ENCODE measurements at regions not wholly inside any gene's neighbourhood (a gene's known extent, or its start where the extent isn't known, plus 50 kb on each side); places are given as distances from the start of the nearest gene placed in this dataset.
A peak's percentile ranks its signal among the peaks of the same experiment; 100 is the strongest.
"Not testable (repeated sequence)": the region's sequence is repeated elsewhere in the genome, so short reads cannot be mapped to it uniquely, and the experiment has no call there.

DNA sequence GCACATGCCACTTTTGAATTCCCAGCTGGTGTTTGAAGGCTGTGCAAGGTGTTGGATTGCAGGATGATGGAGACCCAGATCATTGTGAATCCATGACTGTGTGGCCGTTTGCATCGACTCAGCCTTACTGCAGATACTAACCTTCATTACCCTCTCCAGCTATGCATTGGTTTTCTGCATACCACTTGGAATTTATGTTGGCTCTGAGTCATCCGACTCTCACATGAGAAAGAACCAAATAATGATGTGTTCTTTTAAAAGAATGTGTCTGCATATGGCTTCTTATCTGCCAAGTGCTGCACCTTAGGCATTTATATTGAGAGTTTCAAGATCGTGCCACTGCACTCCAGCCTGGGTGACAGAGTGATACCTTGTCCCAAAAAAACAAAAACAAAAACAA is 106.7 kb upstream of the PRKX start:
- no peak for ATAC-seq

DNA sequence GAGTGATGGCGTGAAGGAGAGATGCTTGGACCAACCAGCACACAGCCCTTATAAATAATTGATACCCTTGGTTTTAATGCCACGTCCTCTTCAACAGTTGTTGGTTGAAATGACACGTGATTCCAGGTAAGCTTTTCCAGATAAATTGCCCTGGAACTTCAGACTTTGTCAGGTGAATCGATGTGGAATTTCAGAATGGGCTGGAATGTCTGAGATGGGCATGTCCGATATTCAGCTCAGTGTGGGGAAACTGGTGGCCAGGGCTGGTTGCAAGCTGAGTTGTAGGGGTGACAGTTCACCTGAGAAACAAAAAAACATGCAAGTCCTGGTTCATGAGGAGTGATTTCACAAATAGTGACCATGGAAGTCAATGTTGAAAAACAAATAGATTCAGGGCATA is 104.0 kb upstream of the PRKX start:
- not testable (repeated sequence) for ATAC-seq

DNA sequence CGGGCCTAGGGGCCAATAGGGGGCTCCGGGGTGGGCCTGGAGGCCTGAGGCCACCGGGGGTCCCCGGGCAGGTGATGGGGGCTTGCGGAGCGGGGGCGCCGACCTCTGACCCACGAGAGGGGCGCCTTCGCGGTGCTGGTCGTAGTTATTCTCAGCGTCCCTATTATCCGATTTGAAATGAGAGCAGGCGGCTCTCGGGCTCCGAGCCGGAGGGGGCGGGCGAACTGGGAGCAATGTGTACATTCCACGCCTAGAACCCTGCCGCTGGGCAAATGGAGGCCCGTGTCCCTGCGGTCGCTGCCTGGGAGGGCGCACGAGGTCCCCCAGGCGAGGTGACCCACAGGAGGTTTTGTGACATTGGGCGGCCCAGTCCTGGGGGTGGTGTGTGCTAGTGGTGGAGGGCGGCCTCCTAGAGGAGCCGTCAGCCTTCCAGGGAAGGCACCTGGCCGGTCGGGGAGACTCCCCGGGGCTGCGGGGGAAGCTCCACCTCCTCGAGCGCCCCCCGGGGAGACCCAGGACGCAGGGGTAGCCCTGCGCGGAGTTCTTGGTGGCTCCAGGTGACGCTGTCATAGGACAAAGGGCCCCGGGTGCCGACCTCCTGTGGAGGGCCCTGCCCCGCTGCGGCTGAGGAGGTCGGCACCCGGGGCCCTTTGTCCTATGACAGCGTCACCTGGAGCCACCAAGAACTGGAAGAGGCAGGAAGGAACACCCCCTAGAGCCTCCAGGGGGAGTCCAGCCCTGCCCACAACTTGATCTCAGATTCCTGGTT is 102.6 kb upstream of the PRKX start:
- peak; percentile 13 for ATAC-seq

DNA sequence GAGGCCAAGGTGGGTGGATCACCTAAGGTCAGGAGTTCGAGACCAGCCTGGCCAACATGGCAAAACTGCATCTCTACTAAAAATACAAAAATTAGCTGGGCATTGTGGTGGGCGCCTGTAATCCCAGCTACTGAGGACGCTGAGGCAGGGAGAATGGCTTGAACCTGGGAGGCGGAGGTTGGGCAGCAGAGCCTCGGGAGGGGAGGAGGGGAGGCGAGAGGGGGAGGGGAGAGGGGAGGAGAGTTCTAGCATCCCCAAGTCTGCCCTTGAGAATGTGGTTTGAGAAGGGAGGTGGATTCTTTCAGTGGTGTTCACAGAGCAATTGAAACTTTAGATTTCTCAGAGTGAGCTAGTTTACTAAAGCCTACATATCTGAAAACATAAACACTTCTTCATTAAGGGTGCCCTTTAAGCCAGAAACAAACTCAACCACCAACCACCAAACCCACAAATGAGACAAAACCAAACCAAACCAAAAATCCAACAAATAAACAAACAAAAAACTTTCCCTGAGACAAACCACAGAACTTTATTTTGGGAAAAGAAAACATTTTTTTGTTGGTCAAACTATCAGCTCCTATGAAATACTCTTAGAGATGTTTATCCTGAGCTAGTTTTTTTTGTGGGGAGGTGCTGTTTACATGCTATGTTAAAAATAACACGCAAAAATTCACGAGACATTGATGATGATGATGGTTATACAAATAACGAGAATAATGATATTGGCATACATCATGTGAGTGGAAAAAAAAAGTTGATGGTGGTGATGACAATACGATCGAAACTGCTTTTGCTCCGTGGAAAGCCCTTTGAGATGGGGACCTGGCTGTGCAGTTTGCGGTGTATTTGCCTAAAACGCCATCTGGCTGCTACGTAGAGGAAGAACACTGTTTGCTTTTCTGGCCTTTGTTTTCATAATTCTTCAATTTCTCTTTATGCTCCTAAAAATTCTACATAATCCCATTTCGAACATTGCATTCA is 98.2 kb upstream of the PRKX start:
- ATAC-seq, result no peak

DNA sequence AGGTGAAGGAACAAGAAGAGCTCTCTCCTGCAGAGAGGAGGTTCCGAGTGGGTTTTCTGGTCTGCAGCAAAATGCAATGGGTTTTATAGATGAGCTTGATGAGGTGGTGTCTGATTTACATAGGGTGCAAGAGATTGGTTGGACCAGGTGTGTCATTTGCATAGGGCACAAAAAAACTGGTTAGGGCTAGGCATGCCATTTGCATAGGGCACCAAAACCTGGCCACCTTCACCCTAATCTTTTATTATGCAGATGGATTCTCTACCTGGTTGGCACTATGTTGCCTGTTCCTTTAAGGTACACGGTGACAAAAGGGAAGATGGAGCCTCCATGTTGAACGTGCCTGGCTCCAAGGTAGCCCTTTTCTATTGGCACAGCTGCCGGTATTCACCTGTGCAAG is 94.5 kb upstream of the PRKX start:
- ATAC-seq, result peak; percentile 47

DNA sequence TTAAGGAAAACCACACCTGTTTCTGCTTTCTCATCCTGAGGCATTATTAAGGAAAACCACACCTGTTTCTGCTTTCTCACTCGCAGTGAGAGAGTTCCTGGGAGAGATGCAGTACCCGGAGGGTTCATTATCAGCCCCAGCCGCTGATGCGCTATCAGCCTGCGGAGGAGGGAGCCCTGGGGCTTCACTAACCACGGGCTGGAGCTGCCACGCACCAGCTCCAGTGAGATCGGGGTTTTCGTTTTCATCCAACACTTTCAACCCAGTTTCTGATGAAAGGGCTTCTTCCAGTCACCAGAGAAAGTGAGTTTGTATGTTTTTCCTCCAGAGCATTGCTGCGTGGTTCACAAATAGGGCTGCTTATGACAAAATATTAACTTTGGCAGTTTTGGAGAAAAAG is 93.2 kb upstream of the PRKX start:
- ATAC-seq, result peak; percentile 21

DNA sequence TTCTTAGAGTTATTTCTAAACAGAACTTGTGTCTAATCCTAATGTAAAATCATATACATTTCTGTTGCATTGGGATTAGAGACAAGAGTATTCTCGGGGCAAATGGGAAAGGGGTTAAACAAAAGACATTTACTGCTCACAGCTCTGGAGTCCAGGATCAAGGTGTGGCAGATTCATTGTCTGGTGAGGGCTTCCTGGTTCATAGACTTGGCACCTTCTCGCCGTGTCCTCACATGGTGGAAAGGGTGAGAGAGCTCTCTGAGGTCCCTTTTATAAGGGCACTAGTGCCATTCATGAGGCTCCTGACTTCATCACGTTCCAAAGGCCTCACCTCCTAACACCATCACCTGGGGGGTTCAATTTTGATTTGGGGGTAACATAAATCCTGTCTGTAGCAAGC is 90.3 kb upstream of the PRKX start:
- no peak for ATAC-seq

DNA sequence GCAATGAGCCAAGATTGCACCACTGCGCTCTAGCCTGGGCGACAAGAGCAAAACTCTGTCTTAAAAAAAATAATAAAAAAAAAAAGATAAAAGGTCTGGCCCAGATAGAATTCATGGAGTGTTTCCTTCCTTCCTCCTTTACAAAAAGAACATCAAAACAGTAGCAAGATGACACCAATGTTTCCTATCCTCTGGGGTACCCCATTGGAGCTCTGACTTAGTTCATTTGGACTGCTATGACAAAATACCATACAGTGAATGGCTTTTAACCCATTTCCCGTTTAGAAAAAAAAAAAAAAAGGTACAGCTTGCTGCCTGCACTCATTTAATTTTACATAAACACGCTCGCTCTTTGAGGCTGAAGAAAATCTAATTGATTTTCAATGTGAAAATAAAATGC is 89.9 kb upstream of the PRKX start:
- ATAC-seq, result no peak

DNA sequence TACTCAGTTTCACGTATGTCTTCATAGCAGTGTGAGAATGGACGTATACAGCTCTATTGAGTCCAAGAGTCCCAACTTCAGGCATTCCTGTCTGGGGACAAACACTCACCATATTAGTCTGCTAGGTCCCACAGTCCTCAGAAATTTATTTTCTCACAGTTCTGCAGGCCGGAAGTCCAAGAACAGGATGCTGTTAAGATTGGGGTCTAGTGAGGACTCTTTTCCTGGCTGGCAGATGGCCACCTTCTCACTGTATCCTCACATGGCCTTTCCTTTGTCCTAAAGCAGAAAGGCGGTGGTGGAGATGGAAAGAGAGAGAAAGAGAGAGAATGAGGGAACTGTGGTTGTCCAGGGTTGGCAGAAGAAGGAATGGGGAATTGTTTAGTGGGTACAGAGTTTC is 82.0 kb upstream of the PRKX start:
- not testable (repeated sequence) for ATAC-seq

DNA sequence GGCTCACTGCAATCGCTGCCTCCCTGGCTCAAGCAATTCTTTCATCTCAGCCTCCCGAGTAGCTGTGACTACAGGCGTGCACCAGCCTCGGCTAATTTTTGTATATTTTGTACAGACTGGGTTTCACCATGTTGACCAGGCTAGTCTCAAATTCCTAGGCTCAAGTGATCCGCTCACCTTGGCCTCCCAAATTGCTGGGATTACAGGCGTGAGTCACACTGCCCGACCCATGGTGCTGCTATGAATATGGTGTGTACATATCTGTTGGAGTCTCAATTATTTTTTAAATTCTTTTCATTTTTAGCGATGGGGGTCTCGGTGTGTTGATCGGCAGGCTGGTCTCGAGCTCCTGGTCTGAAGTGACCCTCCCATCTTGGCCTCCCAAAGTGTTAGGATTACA is 78.0 kb upstream of the PRKX start:
- peak; percentile 63 for ATAC-seq

DNA sequence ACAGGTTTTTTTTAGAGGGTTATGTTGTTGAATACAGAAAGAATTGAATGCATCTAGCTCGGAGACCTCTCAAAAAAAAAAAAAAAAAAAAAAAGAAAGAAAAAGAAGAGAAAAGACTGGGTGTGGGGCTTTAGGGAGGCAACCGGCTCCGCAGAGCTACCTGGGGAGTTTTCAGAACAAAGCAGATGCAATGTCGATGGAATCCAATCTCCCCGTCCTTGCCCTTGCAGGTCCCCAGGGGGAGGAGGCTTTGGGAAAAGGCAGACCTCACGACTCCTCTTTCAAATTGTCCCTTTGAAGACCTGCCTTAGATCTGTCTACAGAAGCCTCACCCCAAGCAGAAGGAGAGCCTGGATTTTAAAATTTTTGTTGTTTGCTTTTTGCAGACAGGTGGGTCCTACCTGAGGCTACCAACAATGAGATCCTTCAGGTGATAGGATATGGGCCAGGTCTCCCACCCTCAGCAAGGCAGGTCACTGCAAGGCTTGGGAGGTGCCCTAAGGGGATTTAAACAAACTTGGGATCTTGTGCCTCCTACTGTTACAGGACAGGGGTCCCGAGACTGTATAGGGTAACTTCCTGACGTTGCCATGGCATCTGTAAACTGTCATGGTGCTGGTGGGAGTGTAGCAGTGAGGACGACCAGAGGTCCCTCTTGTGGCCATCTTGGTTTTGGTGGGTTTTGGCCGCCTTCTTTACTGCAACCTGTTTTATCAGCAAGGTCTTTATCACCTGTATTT is 75.2 kb upstream of the PRKX start:
- peak; percentile 19 for ATAC-seq

DNA sequence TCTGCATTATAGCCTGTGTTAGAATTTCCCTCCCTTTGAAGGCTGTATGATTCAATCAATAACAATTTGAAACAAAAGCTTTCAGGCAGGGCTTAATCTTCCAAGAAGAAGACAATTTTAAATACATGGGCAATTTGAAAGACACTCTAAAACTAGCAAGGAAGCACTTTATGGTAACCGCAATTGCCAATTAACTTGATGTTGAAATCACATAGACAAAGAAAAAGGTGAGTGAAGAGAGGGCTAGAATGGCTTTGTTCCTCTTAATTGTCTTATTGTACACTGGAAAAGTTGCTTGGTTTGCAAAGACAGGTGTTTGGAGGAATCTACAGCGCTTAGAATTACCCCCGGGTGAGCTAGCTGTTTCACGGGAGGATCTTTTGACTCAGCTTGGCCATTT is 74.4 kb upstream of the PRKX start:
- ATAC-seq, result peak; percentile 33

DNA sequence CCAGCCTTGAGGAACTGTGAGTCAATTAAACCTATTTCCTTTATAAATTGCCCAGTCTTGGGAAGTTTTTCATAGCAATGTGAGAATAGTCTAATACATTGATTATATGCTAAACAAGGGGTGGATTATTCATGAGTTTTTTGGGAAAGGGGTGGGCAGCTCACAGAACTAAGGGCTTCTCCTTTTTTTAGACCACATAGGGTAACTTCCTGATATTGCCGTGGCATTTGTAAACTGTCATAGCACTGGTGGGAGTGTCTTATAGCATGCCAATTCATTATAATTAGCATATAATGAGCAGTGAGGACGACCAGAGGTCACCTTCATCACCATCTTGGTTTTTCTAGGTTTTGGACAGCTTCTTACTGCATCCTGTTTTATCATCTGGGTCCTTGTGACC is 72.4 kb upstream of the PRKX start:
- ATAC-seq, result not testable (repeated sequence)

DNA sequence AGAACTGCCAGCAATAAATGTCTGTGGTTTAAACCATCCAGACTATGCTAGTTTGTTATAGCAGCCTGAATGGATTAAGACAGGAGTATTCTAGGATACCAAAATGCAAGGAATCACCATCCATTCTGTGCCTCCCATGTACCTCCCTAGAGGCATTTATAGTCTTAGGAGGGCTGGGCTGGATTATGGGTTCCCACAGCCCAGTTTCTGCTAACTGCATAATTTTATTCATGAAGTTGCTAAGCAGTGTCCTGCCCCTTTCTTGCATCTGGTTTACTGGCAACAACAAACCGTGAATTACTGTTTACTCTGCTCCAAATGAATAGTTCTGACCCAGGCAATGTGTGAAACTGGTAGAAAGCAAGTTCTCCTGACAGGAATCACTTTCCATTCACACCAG is 67.1 kb upstream of the PRKX start:
- no peak for ATAC-seq

DNA sequence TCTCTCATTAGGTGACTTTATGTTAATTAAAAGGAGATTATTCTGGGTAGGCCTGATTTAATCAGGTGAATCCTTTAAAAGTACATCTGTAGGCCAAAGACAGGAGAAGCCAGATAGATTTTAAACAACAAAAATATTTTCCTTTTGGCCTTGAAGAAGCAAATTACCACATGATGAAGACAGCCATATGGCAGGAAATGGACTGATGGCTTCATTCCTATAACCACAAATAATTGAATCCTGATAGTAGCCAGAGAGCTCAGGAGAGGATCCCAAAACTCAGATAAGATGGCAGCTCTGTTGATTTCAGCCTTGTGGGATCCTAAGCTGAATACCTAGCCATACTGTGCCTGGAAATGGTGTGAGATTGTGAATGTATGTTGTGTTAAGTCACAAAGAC is 66.1 kb upstream of the PRKX start:
- no peak for ATAC-seq

DNA sequence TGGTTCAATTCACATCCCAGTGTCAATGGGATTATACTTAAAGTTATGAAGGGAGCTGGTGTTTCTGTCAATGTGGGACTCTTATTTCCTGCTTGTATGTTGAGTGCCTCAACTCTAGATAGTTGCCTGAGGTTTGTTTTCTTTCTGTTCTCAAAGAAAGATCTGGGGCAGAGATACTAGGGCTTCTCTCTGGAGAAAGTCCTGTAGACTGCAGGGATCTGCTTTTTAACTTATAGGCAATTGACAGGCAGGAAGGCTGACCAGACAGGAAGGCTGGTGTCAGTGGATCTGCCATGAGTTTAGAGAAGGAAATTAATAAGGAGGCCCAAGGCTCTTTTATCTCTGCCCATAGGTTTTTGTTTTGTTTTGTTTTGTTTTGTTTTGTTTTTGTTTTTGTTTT is 64.0 kb upstream of the PRKX start:
- ATAC-seq, result no peak

DNA sequence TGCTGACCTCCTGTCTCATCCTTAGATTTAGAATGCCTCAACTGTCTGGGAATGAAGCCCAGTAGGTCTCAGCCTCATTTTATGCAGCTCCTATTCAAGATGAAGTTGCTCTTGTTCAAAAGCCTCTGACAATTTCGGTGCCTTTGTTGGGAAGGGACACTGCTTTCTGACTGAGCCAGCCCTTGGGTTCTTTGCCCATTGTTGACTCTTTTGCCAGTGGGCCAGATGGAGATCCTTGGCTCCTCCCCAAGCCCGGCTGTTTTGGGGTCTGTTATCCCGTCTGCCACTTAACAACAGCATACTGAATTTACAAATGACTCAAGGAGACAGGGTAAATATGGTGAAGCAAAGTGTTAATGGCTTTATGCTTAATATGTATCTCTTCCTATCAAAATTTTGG is 58.3 kb upstream of the PRKX start:
- no peak for ATAC-seq

DNA sequence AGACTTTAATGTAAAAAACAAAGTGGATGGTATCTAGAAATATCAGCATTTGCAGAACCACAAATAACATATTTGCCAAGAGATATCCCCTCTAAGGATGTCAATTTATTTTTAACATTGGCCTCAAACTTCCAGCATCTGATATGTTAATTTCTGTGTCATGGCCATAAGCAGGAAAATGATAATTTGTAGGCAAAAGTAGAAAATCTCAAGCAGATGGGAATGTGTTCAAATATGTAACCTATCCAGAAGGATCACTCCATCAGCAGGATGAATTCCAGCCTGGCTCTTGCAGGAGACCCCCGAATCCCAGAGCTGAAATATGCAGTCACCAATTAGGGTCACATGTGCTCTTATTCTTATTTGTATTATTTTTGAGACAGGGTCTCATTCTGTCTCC is 55.4 kb upstream of the PRKX start:
- no peak for ATAC-seq
